NT2/D1 (cell line): ENCODE measurements at regions not wholly inside any gene's neighbourhood (a gene's known extent, or its start where the extent isn't known, plus 50 kb on each side); places are given as distances from the start of the nearest gene placed in this dataset.
"Not testable (repeated sequence)": the region's sequence is repeated elsewhere in the genome, so short reads cannot be mapped to it uniquely, and the experiment has no call there.

Experiments
- SUZ12 ChIP-seq: IDR thresholded peaks from 2 replicates; pipeline ENCODE4 v1.6.1; 2011; ENCODE audit not compliant: insufficient read length, insufficient read depth; ENCODE audit errors: extremely low read depth
- ZNF274 ChIP-seq: IDR thresholded peaks from 2 replicates; pipeline ENCODE4 v1.6.1; 2011; ENCODE audit warnings: mild to moderate bottlenecking, low read depth, low read length

- not testable (repeated sequence) for TF ChIP-seq SUZ12, ZNF274
Observed at GRCh38 chr9:66791092-66791750, 109.3 kb upstream of the ZNF658 start.
